Glutamatergic neuron (in vitro differentiated cells): ENCODE measurements at regions not wholly inside any gene's neighbourhood (a gene's known extent, or its start where the extent isn't known, plus 50 kb on each side); places are given as distances from the start of the nearest gene placed in this dataset.

ENCODE experiments used
- DNase-seq: peaks from one replicate; pipeline ENCODE4 v3.0.0; 2022
- H3K27ac Mint-ChIP-seq: one replicate; pipeline ENCODE4 v1.8.0; 2020; ENCODE audit warnings: mild to moderate bottlenecking, mixed read lengths, inconsistent platforms; ENCODE audit not compliant: unreplicated experiment
- H3K27me3 Mint-ChIP-seq: one replicate; pipeline ENCODE4 v1.8.0; 2020; ENCODE audit warnings: mild to moderate bottlenecking, moderate library complexity, mixed read lengths, inconsistent platforms; ENCODE audit not compliant: unreplicated experiment
- H3K36me3 Mint-ChIP-seq: one replicate; pipeline ENCODE4 v1.8.0; 2020; ENCODE audit warnings: mild to moderate bottlenecking, mixed read lengths, inconsistent platforms; ENCODE audit not compliant: unreplicated experiment
- H3K4me1 Mint-ChIP-seq: one replicate; pipeline ENCODE4 v1.8.0; 2020; ENCODE audit warnings: mild to moderate bottlenecking, low read depth, mixed read lengths, inconsistent platforms; ENCODE audit not compliant: unreplicated experiment
- H3K4me3 Mint-ChIP-seq: one replicate; pipeline ENCODE4 v1.8.0; 2020; ENCODE audit warnings: mild to moderate bottlenecking, mixed read lengths, inconsistent platforms; ENCODE audit not compliant: unreplicated experiment
- H3K9me3 Mint-ChIP-seq: one replicate; pipeline ENCODE4 v1.8.0; 2020; ENCODE audit warnings: mild to moderate bottlenecking, moderate library complexity, mixed read lengths, inconsistent platforms; ENCODE audit not compliant: unreplicated experiment
- CTCF ChIP-seq: fragments of 200-600 bp; sonication (generic); IDR thresholded peaks from one replicate; pipeline ENCODE4 v1.5.0; 2021; ENCODE audit not compliant: partially characterized antibody, unreplicated experiment

GRCh38 chr3:43956945-43957344 lies 266.2 kb downstream of the ABHD5 start:
- no peak for TF ChIP-seq CTCF
- Mint-ChIP-seq H3K27ac (no peak overlapping the region), H3K4me3 (no peak overlapping the region), H3K9me3 (no peaks in the 10 kb centered on the region), H3K36me3 (no peaks in the 10 kb centered on the region), H3K27me3 (peaks cover 2% of the 10 kb centered on the region), H3K4me1 (peaks cover 18% of the 10 kb centered on the region)
- no peak for DNase-seq

- H3K27me3 Mint-ChIP-seq = peaks cover 2% of the 10 kb centered on the region
- peaks cover under 1% of the 10 kb centered on the region for H3K9me3 Mint-ChIP-seq
- no peaks in the 10 kb centered on the region for H3K36me3 Mint-ChIP-seq
- H3K27ac Mint-ChIP-seq = no peak overlapping the region
- no peak for DNase-seq
- peaks cover 18% of the 10 kb centered on the region for H3K4me1 Mint-ChIP-seq
- H3K4me3 Mint-ChIP-seq = no peak overlapping the region
- TF ChIP-seq CTCF = no peak
Observed at GRCh38 chr3:43957553-43957952, 266.8 kb downstream of the ABHD5 start.

GRCh38 chr3:43958005-43958770 lies 267.4 kb downstream of the ABHD5 start:
- no peak for TF ChIP-seq CTCF
- Mint-ChIP-seq H3K36me3 (no peaks in the 10 kb centered on the region), H3K27me3 (peaks cover 2% of the 10 kb centered on the region), H3K9me3 (peaks cover 3% of the 10 kb centered on the region), H3K4me1 (peaks cover 18% of the 10 kb centered on the region), H3K27ac (no peak overlapping the region), H3K4me3 (no peak overlapping the region)
- DNase-seq = no peak

GRCh38 chr3:43958973-43959372 lies 268.2 kb downstream of the ABHD5 start:
- no peak for DNase-seq
- H3K27me3 Mint-ChIP-seq = peaks cover 2% of the 10 kb centered on the region
- no peak overlapping the region for H3K4me3 Mint-ChIP-seq

More at GRCh38 chr3:43958973-43959372, 268.2 kb downstream of the ABHD5 start:
- Mint-ChIP-seq H3K4me1 (peaks cover 14% of the 10 kb centered on the region), H3K36me3 (peaks cover 5% of the 10 kb centered on the region), H3K27ac (no peak overlapping the region), H3K9me3 (peaks cover 3% of the 10 kb centered on the region)
- no peak for TF ChIP-seq CTCF
